ENCODE measurements at regions not wholly inside any gene's neighbourhood (a gene's known extent, or its start where the extent isn't known, plus 50 kb on each side); places are given as distances from the start of the nearest gene placed in this dataset.
"Not testable (repeated sequence)": the region's sequence is repeated elsewhere in the genome, so short reads cannot be mapped to it uniquely, and the experiment has no call there.

GRCh38 chr1:187641463-187641862 lies 812.7 kb downstream of the PLA2G4A start:
- DNase-seq, result no peak

- no peak for DNase-seq
These were observed 813.2 kb downstream of the PLA2G4A start for GRCh38 chr1:187641907-187642306.

GRCh38 chr1:187645651-187646050 lies 816.9 kb downstream of the PLA2G4A start:
- DNase-seq, result peak; percentile 7

- DNase-seq, result no peak
These were observed 817.9 kb downstream of the PLA2G4A start for GRCh38 chr1:187646536-187647107.

GRCh38 chr1:187648091-187648490 lies 819.3 kb downstream of the PLA2G4A start:
- no peak for DNase-seq

- DNase-seq, result no peak
These were observed 825.9 kb downstream of the PLA2G4A start for GRCh38 chr1:187654635-187655034.

- DNase-seq, result no peak
These were observed 826.4 kb downstream of the PLA2G4A start for GRCh38 chr1:187655104-187655503.

- DNase-seq, result no peak
These were observed 836.7 kb downstream of the PLA2G4A start for GRCh38 chr1:187665483-187665882.

- no peak for DNase-seq
These were observed 852.1 kb downstream of the PLA2G4A start for GRCh38 chr1:187680823-187681222.

GRCh38 chr1:187682112-187682511 lies 853.4 kb downstream of the PLA2G4A start:
- DNase-seq, result no peak

- DNase-seq, result no peak
These were observed 856.6 kb downstream of the PLA2G4A start for GRCh38 chr1:187685333-187685732.

- peak; percentile 78 for DNase-seq
These were observed 860.4 kb downstream of the PLA2G4A start for GRCh38 chr1:187689129-187689528.

- no peak for DNase-seq
These were observed 862.7 kb downstream of the PLA2G4A start for GRCh38 chr1:187691439-187691838.

- no peak for DNase-seq
These were observed 864.0 kb downstream of the PLA2G4A start for GRCh38 chr1:187692799-187693198.

GRCh38 chr1:187696073-187696472 lies 867.3 kb downstream of the PLA2G4A start:
- no peak for DNase-seq

- not testable (repeated sequence) for DNase-seq
These were observed 874.7 kb downstream of the PLA2G4A start for GRCh38 chr1:187703138-187704130.

GRCh38 chr1:187714470-187714869 lies 885.7 kb downstream of the PLA2G4A start:
- DNase-seq, result no peak

GRCh38 chr1:187715483-187715882 lies 886.7 kb downstream of the PLA2G4A start:
- no peak for DNase-seq

GRCh38 chr1:187716160-187716559 lies 887.4 kb downstream of the PLA2G4A start:
- no peak for DNase-seq

GRCh38 chr1:187718527-187718926 lies 889.8 kb downstream of the PLA2G4A start:
- DNase-seq, result no peak

- no peak for DNase-seq
These were observed 892.5 kb downstream of the PLA2G4A start for GRCh38 chr1:187721216-187721615.

GRCh38 chr1:187725216-187725615 lies 896.5 kb downstream of the PLA2G4A start:
- DNase-seq, result no peak

- DNase-seq, result no peak
These were observed 904.5 kb downstream of the PLA2G4A start for GRCh38 chr1:187733232-187733631.

GRCh38 chr1:187734427-187734826 lies 905.7 kb downstream of the PLA2G4A start:
- no peak for DNase-seq
